22Rv1 (cell line): ENCODE measurements at regions not wholly inside any gene's neighbourhood (a gene's known extent, or its start where the extent isn't known, plus 50 kb on each side); places are given as distances from the start of the nearest gene placed in this dataset.

Experiments used
- CTCF ChIP-seq: fragments of 450-650 bp; IDR thresholded peaks from 2 replicates; pipeline ENCODE4 v1.5.1; 2017; ENCODE audit warnings: mild to moderate bottlenecking
- ZFX ChIP-seq: fragments of 450-650 bp; IDR thresholded peaks from 2 replicates; pipeline ENCODE4 v1.6.1; 2017; ENCODE audit warnings: antibody characterized with exemption, borderline replicate concordance

- TF ChIP-seq CTCF (no peak), ZFX (no peak)
Observed at GRCh38 chr14:29126361-29126760, 359.8 kb downstream of the FOXG1 start.
